ENCODE measurements at regions not wholly inside any gene's neighbourhood (a gene's known extent, or its start where the extent isn't known, plus 50 kb on each side); places are given as distances from the start of the nearest gene placed in this dataset.

GRCh38 chr15:62272290-62272689, 107.2 kb upstream of the C2CD4B start:
- TF ChIP-seq CTCF (IDR thresholded peaks at IDR 0.05; ENCODE audit: insufficient read depth, low read depth, low read length) (no peak), EZH2 (IDR thresholded peaks at IDR 0.05; ENCODE audit: insufficient read depth, low read length) (no peak)
